Stimulated activated CD4-positive, alpha-beta T cell treated with anti-CD3 and anti-CD28 coated beads, TNF-alpha, amount 100 ng/mL, for 24 hours (primary cell): ENCODE measurements at regions not wholly inside any gene's neighbourhood (a gene's known extent, or its start where the extent isn't known, plus 50 kb on each side); places are given as distances from the start of the nearest gene placed in this dataset.

ENCODE experiments used
- DNase-seq, 3 experiments: peaks; one replicate each; pipeline ENCODE4 v3.0.0-alpha.2; 2020; ENCODE audit warnings: low read depth in 3 of 3

GRCh38 chr7:41237956-41238355, 464.9 kb downstream of the INHBA start:
- no peak for DNase-seq

- DNase-seq, result no peak
Observed at GRCh38 chr7:41232086-41232485, 470.8 kb downstream of the INHBA start.

GRCh38 chr7:41224063-41224763, 478.7 kb downstream of the INHBA start:
- DNase-seq, result no peak

GRCh38 chr7:41222746-41223145, 480.1 kb downstream of the INHBA start:
- DNase-seq, result no peak

- DNase-seq, result no peak
Observed at GRCh38 chr7:41220266-41220665, 482.6 kb downstream of the INHBA start.

- no peak for DNase-seq
Observed at GRCh38 chr7:41219276-41219675, 483.6 kb downstream of the INHBA start.

- DNase-seq, result no peak
Observed at GRCh38 chr7:41217306-41217705, 485.6 kb downstream of the INHBA start.

GRCh38 chr7:41207141-41207540, 495.7 kb downstream of the INHBA start:
- DNase-seq, result no peak

- no peak for DNase-seq
Observed at GRCh38 chr7:41206267-41206666, 496.6 kb downstream of the INHBA start.

GRCh38 chr7:41205600-41205999, 497.3 kb downstream of the INHBA start:
- DNase-seq, result no peak

GRCh38 chr7:41203542-41203941, 499.3 kb downstream of the INHBA start:
- DNase-seq, result no peak

- no peak for DNase-seq
Observed at GRCh38 chr7:41201021-41201420, 501.9 kb downstream of the INHBA start.

GRCh38 chr7:41199136-41199535, 503.8 kb downstream of the INHBA start:
- no peak for DNase-seq

GRCh38 chr7:41198502-41198901, 504.4 kb downstream of the INHBA start:
- DNase-seq, result no peak

GRCh38 chr7:41197769-41198168, 505.1 kb downstream of the INHBA start:
- DNase-seq, result no peak

- no peak for DNase-seq
Observed at GRCh38 chr7:41193738-41194282, 509.1 kb downstream of the INHBA start.

GRCh38 chr7:41190581-41190980, 512.3 kb downstream of the INHBA start:
- DNase-seq, result no peak

- DNase-seq, result no peak
Observed at GRCh38 chr7:41189866-41190265, 513.0 kb downstream of the INHBA start.

- no peak for DNase-seq
Observed at GRCh38 chr7:41188163-41189130, 514.4 kb downstream of the INHBA start.

- DNase-seq, result no peak
Observed at GRCh38 chr7:41187322-41187721, 515.6 kb downstream of the INHBA start.

- no peak for DNase-seq
Observed at GRCh38 chr7:41185851-41186250, 517.0 kb downstream of the INHBA start.

GRCh38 chr7:41183741-41184140, 519.1 kb downstream of the INHBA start:
- DNase-seq, result no peak

GRCh38 chr7:41182782-41183181, 520.1 kb downstream of the INHBA start:
- DNase-seq, result no peak
